HCT116 (cell line): ENCODE measurements at regions not wholly inside any gene's neighbourhood (a gene's known extent, or its start where the extent isn't known, plus 50 kb on each side); places are given as distances from the start of the nearest gene placed in this dataset.

Experiments used
- ATAC-seq: fragments of 200-7000 bp; cut with Tn5 transposase; 2 replicates; pipeline ENCODE4 v1.9.1; 2020; ENCODE audit warnings: mild to moderate bottlenecking, moderate library complexity
- BruUV-seq: library from RNA; stranded (reverse); fragments of 400-500 nt; replicated peaks from 2 replicates; lab custom pipeline; 2021; lab: Mats Ljungman, UMichigan
- CTCF ChIA-PET: fragments of 300-600 bp; sonication (Branson Sonifier 250); formaldehyde crosslinking; loops from one replicate; lab custom pipeline; 2021; ENCODE audit warnings: antibody characterized with exemption; lab: Charles Lee
- POLR2A ChIA-PET: fragments of 300-600, 350-600 bp; sonication (Branson Sonifier 250); formaldehyde crosslinking; loops from one replicate; lab custom pipeline; 2021; ENCODE audit warnings: antibody characterized with exemption; lab: Charles Lee
- RAD21 ChIA-PET, 2 experiments: fragments of 300-600 bp; sonication (Branson Sonifier 250); formaldehyde crosslinking; loops; one replicate each; lab custom pipeline; 2023; ENCODE audit warnings: low total read pairs in 2 of 2; ENCODE audit not compliant: uncharacterized antibody in 2 of 2, unreplicated experiment in 2 of 2, low non-redundant PET in 1 of 2; lab: Charles Lee
- DNase-seq: peaks from one replicate; pipeline ENCODE4 v3.0.0-alpha.2; 2010; ENCODE audit warnings: low read depth, low spot score
- H2AFZ ChIP-seq: fragments of 200-600 bp; shearing (Covaris generic), sonication (generic); 2 replicates; pipeline ENCODE4 v1.6.1; 2017; ENCODE audit warnings: low read depth, mixed run types, mixed read lengths, antibody characterized with exemption, low read length; ENCODE audit not compliant: poor library complexity, severe bottlenecking
- H3K27ac ChIP-seq: 2 replicates; pipeline ENCODE4 v1.5.1; 2012; ENCODE audit warnings: low read depth, low read length
- H3K27me3 ChIP-seq: fragments of 200-600 bp; sonication (generic); 2 replicates; pipeline ENCODE4 v1.6.1; 2016; ENCODE audit warnings: mixed run types, low read length, mixed read lengths; ENCODE audit not compliant: insufficient read depth
- H3K36me3 ChIP-seq, 2 experiments: fragments of 200-500 bp in 1 of 2; fragments of 200-600 bp in 1 of 2; sonication (Bioruptor generic) in 1 of 2; sonication (generic) in 1 of 2; 2 replicates each; pipeline versions ENCODE4 v1.5.1 to v1.6.1; 2014 to 2016; ENCODE audit warnings: low read length in 2 of 2, inconsistent platforms in 1 of 2, mixed read lengths in 1 of 2, mixed run types in 1 of 2; ENCODE audit not compliant: insufficient read depth in 2 of 2, control insufficient read depth in 1 of 2
- H3K4me1 ChIP-seq, 2 experiments: fragments of 200-600 bp in 1 of 2; sonication (generic) in 1 of 2; 2 replicates each; pipeline versions ENCODE4 v1.5.1 to v1.6.1; 2012 to 2017; ENCODE audit warnings: low read length in 2 of 2, inconsistent platforms in 1 of 2, mild to moderate bottlenecking in 1 of 2, mixed read lengths in 1 of 2, mixed run types in 1 of 2, moderate library complexity in 1 of 2; ENCODE audit not compliant: insufficient read depth in 2 of 2, control insufficient read depth in 1 of 2
- H3K4me2 ChIP-seq: fragments of 200-600 bp; sonication (generic); 2 replicates; pipeline ENCODE4 v1.6.1; 2017; ENCODE audit warnings: mixed run types, low read length, mixed read lengths
- H3K4me3 ChIP-seq, 2 experiments: fragments of 200-600 bp in 1 of 2; sonication (generic) in 1 of 2; replicated peaks in 1 of 2; 2 replicates each; pipeline ENCODE4 v1.5.1; 2011 to 2016; ENCODE audit warnings: low read length in 2 of 2, control low read depth in 1 of 2, low read depth in 1 of 2, mild to moderate bottlenecking in 1 of 2, mixed read lengths in 1 of 2, mixed run types in 1 of 2
- H3K79me2 ChIP-seq: fragments of 200-600 bp; sonication (generic); 2 replicates; pipeline ENCODE4 v1.6.1; 2017; ENCODE audit warnings: mild to moderate bottlenecking, mixed run types, low read length, moderate library complexity, mixed read lengths; ENCODE audit not compliant: insufficient read depth
- H3K9ac ChIP-seq: fragments of 200-600 bp; sonication (generic); 2 replicates; pipeline ENCODE4 v1.6.1; 2016; ENCODE audit warnings: low read length, mixed read lengths
- H3K9me2 ChIP-seq: fragments of 200-600 bp; sonication (generic), shearing (Covaris generic); 2 replicates; pipeline ENCODE4 v1.6.1; 2017; ENCODE audit warnings: mixed run types, mild to moderate bottlenecking, moderate library complexity; ENCODE audit not compliant: insufficient read depth
- H3K9me3 ChIP-seq, 2 experiments: fragments of 200-500 bp in 1 of 2; fragments of 200-600 bp in 1 of 2; sonication (Bioruptor generic) in 1 of 2; sonication (generic) in 1 of 2; 2 replicates each; pipeline ENCODE4 v1.6.1; 2014 to 2017; ENCODE audit warnings: low read length in 2 of 2, mixed read lengths in 2 of 2, inconsistent platforms in 1 of 2, low read depth in 1 of 2, mild to moderate bottlenecking in 1 of 2, mixed run types in 1 of 2, moderate library complexity in 1 of 2; ENCODE audit not compliant: control insufficient read depth in 1 of 2, insufficient read depth in 1 of 2
- H4K20me1 ChIP-seq: fragments of 200-600 bp; sonication (generic), shearing (Covaris generic); 2 replicates; pipeline ENCODE4 v1.6.1; 2017; ENCODE audit warnings: mixed run types, mild to moderate bottlenecking, moderate library complexity; ENCODE audit not compliant: insufficient read depth
- CBX3 ChIP-seq: IDR thresholded peaks from 2 replicates; pipeline ENCODE4 v1.6.1; 2012; ENCODE audit warnings: low read depth
- CEBPB ChIP-seq: IDR thresholded peaks from 2 replicates; pipeline ENCODE4 v1.6.1; 2012; ENCODE audit warnings: low read depth
- EZH2phosphoT487 ChIP-seq: fragments of 200-600 bp; IDR thresholded peaks from 2 replicates; pipeline ENCODE4 v1.6.1; 2018; ENCODE audit warnings: antibody characterized with exemption, borderline replicate concordance
- POLR2AphosphoS5 ChIP-seq: IDR thresholded peaks from 2 replicates; pipeline ENCODE4 v1.6.1; 2011; ENCODE audit warnings: mild to moderate bottlenecking, low read depth, low read length, moderate library complexity
- SRF ChIP-seq: IDR thresholded peaks from 2 replicates; pipeline ENCODE4 v1.6.1; 2012; ENCODE audit warnings: low read depth
- TCF7L2 ChIP-seq: IDR thresholded peaks from 2 replicates; pipeline ENCODE4 v1.7.0; 2011; ENCODE audit warnings: borderline replicate concordance, inconsistent platforms; ENCODE audit not compliant: insufficient read depth, insufficient read length; ENCODE audit errors: extremely low read depth
- ZNF274 ChIP-seq: fragments of 200-500 bp; sonication (Bioruptor generic); IDR thresholded peaks from 2 replicates; pipeline ENCODE4 v1.6.1; 2014; ENCODE audit warnings: mild to moderate bottlenecking, low read depth, low read length, inconsistent platforms
- intact Hi-C: fragments of 100-400 bp; cut with micrococcal nuclease; formaldehyde crosslinking; loops from 2 replicates; pipeline ENCODE4 v1.10.0; 2022
- TF ChIP-seq, protein P1 (sequence below): IDR thresholded peaks from 2 replicates; pipeline ENCODE4 v1.6.1; 2011; ENCODE audit warnings: mild to moderate bottlenecking, low read length, moderate library complexity; ENCODE audit not compliant: insufficient replicate concordance; ENCODE audit errors: extremely low read depth
- TF ChIP-seq, protein P2 (sequence below): IDR thresholded peaks from 2 replicates; pipeline ENCODE4 v1.6.1; 2012

DNA sequence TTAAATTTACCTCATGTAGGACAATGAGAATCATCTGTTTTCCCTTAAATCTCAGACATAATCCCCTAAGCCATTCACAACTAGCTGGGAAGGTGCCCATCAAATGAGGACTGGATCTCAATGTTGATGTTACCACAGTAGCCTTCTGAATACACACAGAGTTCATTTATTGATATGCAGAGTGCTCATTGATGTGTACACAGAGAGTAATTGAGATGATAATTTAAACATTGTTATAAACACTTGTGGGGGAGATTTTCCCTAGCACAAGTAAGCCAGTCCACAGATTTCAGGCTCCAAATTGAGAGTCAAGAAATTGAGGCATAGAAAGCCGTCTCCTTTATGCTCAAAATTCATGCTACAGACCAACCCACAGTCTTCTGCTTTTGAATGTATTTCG, 273.4 kb upstream of the TRPC5 start:
- no peaks in the 10 kb centered on the region for H3K9me3 ChIP-seq
- no peaks in the 10 kb centered on the region for H3K36me3 ChIP-seq
- H3K9me2 ChIP-seq, result no peaks in the 10 kb centered on the region
- no peak overlapping the region for H2AFZ ChIP-seq
- H3K4me2 ChIP-seq, result no peak overlapping the region
- ChIA-PET POLR2A (no interaction called here), CTCF (no interaction called here), RAD21 (no interaction called here)
- H3K4me1 ChIP-seq, result no peaks in the 10 kb centered on the region
- no peaks in the 10 kb centered on the region for H3K27me3 ChIP-seq
- H4K20me1 ChIP-seq, result no peaks in the 10 kb centered on the region
- no peak for TF ChIP-seq CBX3
- no peak for TF ChIP-seq CEBPB
- TF ChIP-seq POLR2AphosphoS5, result no peak
- TF ChIP-seq EZH2phosphoT487, result no peak
- H3K27ac ChIP-seq, result no peak overlapping the region
- BruUV-seq, result no TSS peak
- H3K4me3 ChIP-seq, result no peak overlapping the region
- H3K9ac ChIP-seq, result no peak overlapping the region
- ATAC-seq (no peak), DNase-seq (no peak)
- intact Hi-C loops, result no loop called here
- no peaks in the 10 kb centered on the region for H3K79me2 ChIP-seq

DNA sequence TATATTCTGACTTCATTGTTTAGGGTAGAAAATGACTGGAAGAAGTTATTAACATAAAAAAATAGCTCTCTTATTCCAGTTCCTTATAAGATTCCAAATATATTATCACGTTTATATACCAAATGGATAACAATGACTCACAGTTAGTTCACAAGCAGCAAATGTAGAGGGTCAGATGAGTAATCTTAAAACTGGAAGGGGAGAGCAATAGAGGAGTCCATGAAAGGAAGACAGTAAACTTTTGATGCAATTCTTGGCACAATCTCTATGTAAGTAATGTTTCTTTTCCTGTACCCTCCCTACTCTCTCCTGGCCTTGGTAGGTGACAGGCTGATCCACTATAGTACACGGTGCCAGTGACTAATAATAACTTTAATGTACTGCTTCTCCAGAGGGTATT, 259.0 kb upstream of the TRPC5 start:
- no peaks in the 10 kb centered on the region for H3K27me3 ChIP-seq
- H2AFZ ChIP-seq, result no peak overlapping the region
- H4K20me1 ChIP-seq, result no peaks in the 10 kb centered on the region
- no peaks in the 10 kb centered on the region for H3K9me2 ChIP-seq
- H3K4me2 ChIP-seq, result no peak overlapping the region
- intact Hi-C loops, result no loop called here
- ATAC-seq, result no peak
- H3K4me1 ChIP-seq, result no peaks in the 10 kb centered on the region
- H3K9me3 ChIP-seq, result no peaks in the 10 kb centered on the region
- no peaks in the 10 kb centered on the region for H3K79me2 ChIP-seq
- H3K9ac ChIP-seq, result no peak overlapping the region
- no TSS peak for BruUV-seq
- H3K36me3 ChIP-seq, result no peaks in the 10 kb centered on the region
- H3K4me3 ChIP-seq, result no peak overlapping the region
- ChIA-PET POLR2A (no interaction called here), RAD21 (no interaction called here), CTCF (no interaction called here)
- TF ChIP-seq ZNF274 (no peak), SRF (no peak), TCF7L2 (no peak)
- TF ChIP-seq, protein P1, sequence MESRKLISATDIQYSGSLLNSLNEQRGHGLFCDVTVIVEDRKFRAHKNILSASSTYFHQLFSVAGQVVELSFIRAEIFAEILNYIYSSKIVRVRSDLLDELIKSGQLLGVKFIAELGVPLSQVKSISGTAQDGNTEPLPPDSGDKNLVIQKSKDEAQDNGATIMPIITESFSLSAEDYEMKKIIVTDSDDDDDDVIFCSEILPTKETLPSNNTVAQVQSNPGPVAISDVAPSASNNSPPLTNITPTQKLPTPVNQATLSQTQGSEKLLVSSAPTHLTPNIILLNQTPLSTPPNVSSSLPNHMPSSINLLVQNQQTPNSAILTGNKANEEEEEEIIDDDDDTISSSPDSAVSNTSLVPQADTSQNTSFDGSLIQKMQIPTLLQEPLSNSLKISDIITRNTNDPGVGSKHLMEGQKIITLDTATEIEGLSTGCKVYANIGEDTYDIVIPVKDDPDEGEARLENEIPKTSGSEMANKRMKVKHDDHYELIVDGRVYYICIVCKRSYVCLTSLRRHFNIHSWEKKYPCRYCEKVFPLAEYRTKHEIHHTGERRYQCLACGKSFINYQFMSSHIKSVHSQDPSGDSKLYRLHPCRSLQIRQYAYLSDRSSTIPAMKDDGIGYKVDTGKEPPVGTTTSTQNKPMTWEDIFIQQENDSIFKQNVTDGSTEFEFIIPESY, result no peak
- TF ChIP-seq, protein P2, sequence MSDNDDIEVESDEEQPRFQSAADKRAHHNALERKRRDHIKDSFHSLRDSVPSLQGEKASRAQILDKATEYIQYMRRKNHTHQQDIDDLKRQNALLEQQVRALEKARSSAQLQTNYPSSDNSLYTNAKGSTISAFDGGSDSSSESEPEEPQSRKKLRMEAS, result no peak
- H3K27ac ChIP-seq, result no peak overlapping the region
- DNase-seq, result no peak
